ENCODE measurements at regions not wholly inside any gene's neighbourhood (a gene's known extent, or its start where the extent isn't known, plus 50 kb on each side); places are given as distances from the start of the nearest gene placed in this dataset.

DNA sequence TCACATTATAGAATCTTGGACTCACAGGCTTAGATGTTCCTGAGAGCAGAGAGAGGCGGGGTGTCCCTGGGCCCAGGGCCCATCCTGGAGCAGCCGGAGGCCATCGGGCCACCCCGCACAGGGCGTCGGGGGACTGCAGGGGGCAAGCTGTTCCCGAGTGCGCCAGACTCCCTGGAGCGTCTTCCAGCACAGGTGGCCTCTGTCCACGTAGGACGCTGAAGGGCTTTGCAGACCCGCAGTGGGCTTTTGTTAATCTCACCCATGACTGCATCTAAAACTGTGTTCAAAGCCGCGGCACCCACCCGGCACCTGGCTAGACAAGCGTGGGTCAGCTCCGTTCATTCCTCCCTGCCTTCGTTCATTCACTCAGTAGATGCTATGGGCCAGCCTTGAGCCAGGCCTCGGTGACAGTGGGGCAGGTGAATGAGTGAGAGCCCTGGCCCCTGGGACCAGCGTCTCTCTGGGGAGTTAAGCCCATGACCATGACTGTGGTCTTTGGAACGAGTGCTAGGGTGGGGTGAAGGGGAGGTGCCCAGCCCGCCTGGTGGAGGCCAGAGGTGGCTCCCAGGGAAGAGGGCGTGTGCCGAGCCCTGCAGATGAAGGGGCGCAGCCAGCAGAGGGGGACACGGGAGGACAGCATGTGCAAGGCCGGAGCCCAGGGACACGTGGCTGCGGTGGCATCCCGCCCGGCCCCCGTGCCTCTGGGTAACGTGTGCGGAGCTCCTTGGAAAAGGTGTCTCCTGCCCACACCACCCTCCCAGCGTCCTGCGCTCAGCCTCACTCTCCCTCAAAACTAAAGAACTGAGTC, 98.3 kb downstream of the HMX1 start:
- no peak for DNase-seq

DNA sequence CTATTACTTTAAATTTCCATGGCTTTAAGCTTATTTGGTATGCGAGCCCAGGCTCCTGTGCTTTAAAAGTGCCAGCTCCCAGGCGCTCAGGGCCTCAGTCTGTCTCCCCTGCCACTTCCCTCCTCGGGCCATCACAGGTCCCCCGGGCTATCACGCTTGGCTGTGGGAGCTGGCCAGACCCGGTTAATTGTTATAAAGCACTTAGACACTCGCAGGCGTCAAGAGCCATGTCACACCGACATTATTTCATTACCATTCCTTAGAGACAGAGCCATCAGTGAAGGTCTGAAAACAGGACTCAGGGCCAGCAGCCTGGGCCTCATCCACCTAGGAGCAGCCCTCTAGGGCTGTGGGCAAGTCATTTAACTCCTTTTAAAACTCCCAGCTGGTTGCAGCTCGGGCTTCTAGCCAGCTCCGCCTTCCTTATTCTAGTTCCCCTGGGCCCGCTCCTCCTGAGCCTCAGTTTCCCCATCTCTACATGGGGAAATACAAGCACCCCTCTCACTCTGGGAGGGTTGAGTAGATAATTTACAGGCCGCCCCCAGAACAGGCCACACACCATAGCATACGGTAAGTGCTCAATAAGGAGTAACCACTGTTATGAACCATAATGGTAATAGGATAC, 99.0 kb downstream of the HMX1 start:
- DNase-seq: no peak

GRCh38 chr4:8771666-8772065, 100.0 kb downstream of the HMX1 start:
- DNase-seq: no peak

- no peak for DNase-seq
Measured at GRCh38 chr4:8771258-8771590, 100.4 kb downstream of the HMX1 start.

- DNase-seq: no peak
Measured at GRCh38 chr4:8770518-8771257, 101.0 kb downstream of the HMX1 start.

DNA sequence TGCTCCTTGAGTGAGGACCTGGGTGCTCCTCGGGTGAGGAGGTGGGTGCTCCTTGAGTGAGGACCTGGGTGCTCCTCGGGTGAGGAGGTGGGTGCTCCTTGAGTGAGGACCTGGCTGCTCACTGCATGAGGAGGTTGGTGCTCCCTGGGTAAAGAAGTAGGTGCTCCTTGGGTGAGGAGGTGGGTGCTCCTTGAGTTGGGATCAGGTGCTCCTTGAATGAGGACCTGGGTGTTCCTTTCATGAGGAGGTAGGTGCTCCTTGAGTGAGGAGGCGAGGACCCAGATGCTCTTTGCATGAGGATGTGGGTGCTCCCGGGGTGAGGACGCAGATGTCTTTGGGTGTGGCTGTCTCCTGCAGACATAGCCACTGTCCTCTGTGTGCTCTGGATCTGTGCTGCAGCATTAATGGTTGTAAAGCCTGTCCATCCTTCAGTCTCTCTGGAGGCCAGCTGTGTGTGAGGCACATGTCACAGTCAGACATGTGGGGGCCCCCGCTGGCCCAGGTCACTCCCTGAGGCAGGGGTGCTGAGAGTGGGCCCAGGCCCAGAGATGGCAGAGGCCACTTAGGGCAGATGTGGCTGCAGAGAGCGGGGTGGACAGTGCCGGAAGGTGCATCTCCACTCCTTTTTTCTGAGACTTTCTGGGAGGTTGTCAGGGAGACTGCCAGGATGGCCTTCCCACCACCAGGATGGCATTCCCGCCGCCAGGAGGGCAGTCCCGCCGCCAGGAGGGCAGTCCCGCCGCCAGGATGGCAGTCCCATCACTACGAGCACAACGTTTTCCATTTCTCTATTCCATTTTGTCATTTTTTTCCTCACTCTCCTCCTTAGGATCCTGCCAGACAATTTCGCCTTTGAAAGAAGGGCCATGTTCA, 101.8 kb downstream of the HMX1 start:
- DNase-seq: no peak

DNA sequence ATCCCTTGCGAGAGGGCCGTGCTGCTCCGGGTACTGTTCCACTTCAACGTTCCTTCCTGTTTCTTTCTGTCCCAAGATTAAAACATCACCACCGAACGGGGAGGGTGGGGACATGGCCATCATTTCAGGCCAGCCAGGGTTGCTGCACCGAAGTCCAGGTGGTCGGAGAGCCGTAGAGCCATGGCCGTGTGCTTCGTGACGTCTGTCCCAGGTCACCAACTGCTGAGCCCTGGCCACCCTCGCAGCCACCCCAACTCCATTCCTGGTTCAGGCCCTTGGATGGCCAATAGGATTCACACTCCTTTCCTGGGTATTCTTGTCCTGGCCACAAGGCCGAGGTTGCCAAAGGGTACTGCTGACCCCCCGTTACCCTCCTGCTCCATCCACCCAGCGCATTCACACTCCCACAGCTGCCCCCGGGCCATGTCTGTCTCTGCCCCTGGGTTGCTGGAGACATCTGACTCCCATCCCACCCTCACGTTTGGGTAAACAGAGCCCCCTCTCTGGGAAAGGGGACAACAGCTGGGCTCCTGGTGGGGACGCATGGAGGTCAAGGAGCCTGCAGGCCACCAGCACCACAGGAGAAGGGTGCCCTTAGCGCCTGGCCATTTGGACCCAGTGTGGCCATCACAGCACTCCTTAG, 103.2 kb downstream of the HMX1 start:
- no peak for DNase-seq

DNA sequence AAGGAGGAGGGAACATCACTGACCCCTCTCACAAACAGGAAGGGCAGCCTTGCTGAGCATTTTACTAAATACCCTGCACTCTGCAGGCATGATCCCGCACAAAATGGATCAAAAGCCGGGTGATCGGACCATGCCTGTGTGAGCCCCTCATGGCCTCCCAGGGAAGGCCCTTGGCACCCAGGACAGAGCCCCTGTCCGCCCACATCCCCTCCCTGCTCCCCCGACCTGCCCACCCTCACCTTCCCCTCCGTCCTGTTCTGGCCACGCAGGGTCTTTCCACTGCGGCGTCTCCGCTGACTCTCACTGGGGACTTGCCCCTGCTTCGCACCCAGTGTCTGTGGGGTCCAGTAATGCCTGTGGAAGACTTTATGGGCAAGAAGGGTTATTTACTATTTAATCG, 105.0 kb downstream of the HMX1 start:
- DNase-seq: no peak

DNA sequence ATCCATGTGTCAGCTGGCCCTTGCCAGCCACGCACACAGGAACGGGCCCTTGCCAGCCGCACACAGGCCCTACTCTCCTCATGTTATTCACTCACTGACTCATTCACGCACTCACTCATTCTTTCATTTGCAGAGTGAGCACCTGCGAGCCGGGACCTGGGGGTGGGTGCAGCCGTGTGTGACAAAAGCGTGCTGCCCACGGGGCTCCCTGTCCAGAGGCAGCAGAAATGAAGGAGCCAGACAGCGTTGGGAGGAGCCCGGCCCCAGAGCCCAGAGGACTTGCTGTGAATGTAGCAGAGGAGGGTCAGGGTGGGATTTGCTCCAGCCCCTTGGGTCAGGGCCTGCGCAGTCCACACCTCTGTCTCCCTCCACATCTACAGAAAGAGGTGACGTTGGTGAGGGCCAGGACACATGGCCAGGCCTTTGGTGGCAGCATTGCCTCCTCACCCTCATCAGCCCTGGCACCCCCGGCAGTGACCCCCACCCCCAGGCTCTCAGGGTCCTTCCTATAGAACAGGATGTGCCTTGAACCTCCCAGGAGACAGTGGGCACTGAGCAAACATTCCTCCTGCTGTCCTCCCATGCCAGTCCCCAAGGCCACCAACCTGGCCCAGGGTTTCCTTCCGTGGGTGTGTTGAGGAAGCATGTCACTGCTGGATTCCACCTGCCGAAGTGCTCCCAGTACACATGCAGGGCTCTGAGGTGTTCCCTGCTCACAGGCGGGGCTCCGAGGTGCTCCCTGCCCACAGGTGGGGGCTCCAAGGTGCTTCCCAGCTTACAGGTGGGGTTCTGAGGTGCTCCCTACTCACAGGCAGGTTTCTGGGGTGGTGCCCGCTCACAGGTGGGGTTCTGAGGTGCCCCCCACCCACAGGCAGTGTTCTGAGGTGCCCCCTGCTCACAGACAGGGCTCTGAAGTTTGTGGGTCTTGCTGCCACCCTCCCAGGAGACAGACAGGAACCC, 105.7 kb downstream of the HMX1 start:
- DNase-seq: no peak

- no peak for DNase-seq
Measured at GRCh38 chr4:8765084-8765483, 106.6 kb downstream of the HMX1 start.

- no peak for DNase-seq
Measured at GRCh38 chr4:8763966-8764901, 107.4 kb downstream of the HMX1 start.

DNA sequence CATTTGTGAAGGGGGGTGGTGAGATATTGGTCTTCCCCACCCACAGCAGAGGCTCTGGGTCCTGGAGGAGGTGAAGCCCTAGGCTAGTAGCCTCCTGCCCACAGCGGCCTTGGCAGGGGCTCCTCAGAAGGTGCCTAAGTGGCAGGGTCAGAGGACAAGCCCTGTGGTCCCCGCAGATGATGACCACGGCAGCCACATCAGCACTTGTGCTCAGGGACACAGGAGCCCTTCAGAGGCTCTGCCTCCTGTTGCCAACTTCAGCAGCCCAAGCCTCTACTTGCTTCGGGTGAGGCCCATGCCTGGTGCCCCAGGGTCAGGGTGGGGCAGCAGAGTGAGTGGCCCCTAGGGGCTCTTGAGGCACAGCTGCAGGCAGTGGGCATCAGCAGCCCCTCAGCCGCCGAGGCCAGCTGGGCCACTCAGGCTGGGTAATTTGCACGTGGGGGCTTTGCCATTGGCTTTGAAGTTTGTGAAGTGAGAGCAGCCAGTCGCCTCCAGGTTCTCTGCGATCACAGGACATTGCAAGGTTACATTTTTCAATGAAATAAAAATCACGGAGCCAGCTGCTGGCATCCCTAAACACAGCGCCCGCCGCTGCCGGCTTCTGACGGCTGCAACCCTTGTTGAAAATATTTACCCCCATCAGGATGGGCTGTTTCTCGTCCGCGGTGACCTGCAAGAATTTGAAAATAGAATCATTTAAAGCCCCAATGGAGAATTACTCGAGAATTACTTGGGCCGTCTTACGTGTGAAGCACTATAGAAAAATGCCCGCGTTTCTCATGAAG, 108.5 kb downstream of the HMX1 start:
- no peak for DNase-seq

GRCh38 chr4:8762356-8762755, 109.3 kb downstream of the HMX1 start:
- DNase-seq: no peak

- no peak for DNase-seq
Measured at GRCh38 chr4:8761824-8762205, 109.8 kb downstream of the HMX1 start.

GRCh38 chr4:8761167-8761823, 110.3 kb downstream of the HMX1 start:
- no peak for DNase-seq

DNA sequence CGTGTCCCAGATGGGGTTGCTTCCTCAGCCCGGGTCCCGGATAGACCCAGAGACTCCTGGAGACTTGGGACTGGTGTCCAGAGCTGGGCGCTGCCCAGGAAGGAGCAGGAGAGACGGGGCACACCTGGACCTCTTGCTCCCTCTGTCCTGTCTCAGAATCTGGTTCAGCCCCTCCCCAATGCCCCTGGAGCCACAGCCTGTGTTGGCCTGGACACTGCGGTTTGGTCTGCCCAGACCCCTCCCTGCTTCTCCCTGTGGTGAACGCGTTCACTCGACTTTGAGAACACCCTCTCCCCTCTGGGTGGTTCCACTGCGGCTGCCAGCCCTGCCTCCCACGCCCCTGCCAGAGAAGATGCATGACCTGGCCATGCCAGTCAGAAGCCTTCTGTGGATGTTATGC, 111.1 kb downstream of the HMX1 start:
- no peak for DNase-seq

GRCh38 chr4:8759987-8760386, 111.7 kb downstream of the HMX1 start:
- peak; percentile 12 for DNase-seq

GRCh38 chr4:8756816-8757215, 114.8 kb downstream of the HMX1 start:
- no peak for DNase-seq

Data from MV-4-11 (cell line).